NCI-H2171 (cell line): ENCODE measurements at regions not wholly inside any gene's neighbourhood (a gene's known extent, or its start where the extent isn't known, plus 50 kb on each side); places are given as distances from the start of the nearest gene placed in this dataset.
"Not testable (repeated sequence)": the region's sequence is repeated elsewhere in the genome, so short reads cannot be mapped to it uniquely, and the experiment has no call there.

ENCODE experiments used
- DNase-seq: peaks from one replicate; lab custom pipeline; 2025; lab: John Stamatoyannopoulos, UW

- no peak for DNase-seq
Observed at GRCh38 chr13:81995316-81995715, 1654.4 kb upstream of the SPRY2 start.

GRCh38 chr13:81990652-81991051, 1649.7 kb upstream of the SPRY2 start:
- no peak for DNase-seq

- DNase-seq, result no peak
Observed at GRCh38 chr13:81988567-81988966, 1647.6 kb upstream of the SPRY2 start.

- no peak for DNase-seq
Observed at GRCh38 chr13:81987677-81988357, 1646.9 kb upstream of the SPRY2 start.

GRCh38 chr13:81987159-81987558, 1646.2 kb upstream of the SPRY2 start:
- DNase-seq, result no peak

- no peak for DNase-seq
Observed at GRCh38 chr13:81986308-81986707, 1645.4 kb upstream of the SPRY2 start.

- DNase-seq, result no peak
Observed at GRCh38 chr13:81957121-81957520, 1616.2 kb upstream of the SPRY2 start.

- peak; percentile 31 for DNase-seq
Observed at GRCh38 chr13:81929988-81930387, 1589.1 kb upstream of the SPRY2 start.

- no peak for DNase-seq
Observed at GRCh38 chr13:81927347-81927746, 1586.4 kb upstream of the SPRY2 start.

GRCh38 chr13:81917810-81918209, 1576.9 kb upstream of the SPRY2 start:
- no peak for DNase-seq

GRCh38 chr13:81916461-81916860, 1575.5 kb upstream of the SPRY2 start:
- DNase-seq, result no peak

GRCh38 chr13:81907787-81908372, 1567.0 kb upstream of the SPRY2 start:
- no peak for DNase-seq

- no peak for DNase-seq
Observed at GRCh38 chr13:81888855-81889254, 1547.9 kb upstream of the SPRY2 start.

- no peak for DNase-seq
Observed at GRCh38 chr13:81874681-81875661, 1534.0 kb upstream of the SPRY2 start.

GRCh38 chr13:81874253-81874652, 1533.3 kb upstream of the SPRY2 start:
- no peak for DNase-seq

GRCh38 chr13:81872581-81872980, 1531.7 kb upstream of the SPRY2 start:
- DNase-seq, result no peak

GRCh38 chr13:81871751-81872325, 1530.9 kb upstream of the SPRY2 start:
- DNase-seq, result not testable (repeated sequence)

GRCh38 chr13:81848291-81848690, 1507.4 kb upstream of the SPRY2 start:
- no peak for DNase-seq

GRCh38 chr13:81846771-81847170, 1505.8 kb upstream of the SPRY2 start:
- no peak for DNase-seq

GRCh38 chr13:81821259-81821658, 1480.3 kb upstream of the SPRY2 start:
- DNase-seq, result no peak

GRCh38 chr13:81800433-81800832, 1459.5 kb upstream of the SPRY2 start:
- no peak for DNase-seq

- DNase-seq, result no peak
Observed at GRCh38 chr13:81795710-81796109, 1454.8 kb upstream of the SPRY2 start.
